ENCODE measurements at regions not wholly inside any gene's neighbourhood (a gene's known extent, or its start where the extent isn't known, plus 50 kb on each side); places are given as distances from the start of the nearest gene placed in this dataset.

DNA sequence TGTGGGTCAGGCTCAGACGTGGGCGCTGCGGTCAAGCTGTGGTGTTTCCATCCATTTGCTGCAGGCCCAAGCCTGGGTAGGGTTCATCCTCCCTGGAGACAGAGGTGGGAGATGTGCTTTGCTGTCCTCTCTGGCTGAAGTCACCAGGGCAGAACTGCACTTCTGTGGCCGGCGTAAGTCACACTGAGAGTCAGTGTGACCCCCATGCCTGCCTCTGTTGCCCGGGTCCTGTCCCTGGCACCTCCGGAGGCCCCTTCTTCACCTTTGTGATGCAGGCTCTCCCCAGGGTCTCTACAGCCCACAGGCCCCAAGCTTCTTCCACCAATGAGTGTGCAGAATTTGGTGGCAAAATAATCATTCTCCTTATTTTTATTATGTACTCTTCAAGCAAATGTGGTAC, 53.8 kb upstream of the DACT2 start:
- TF ChIP-seq, protein P1, sequence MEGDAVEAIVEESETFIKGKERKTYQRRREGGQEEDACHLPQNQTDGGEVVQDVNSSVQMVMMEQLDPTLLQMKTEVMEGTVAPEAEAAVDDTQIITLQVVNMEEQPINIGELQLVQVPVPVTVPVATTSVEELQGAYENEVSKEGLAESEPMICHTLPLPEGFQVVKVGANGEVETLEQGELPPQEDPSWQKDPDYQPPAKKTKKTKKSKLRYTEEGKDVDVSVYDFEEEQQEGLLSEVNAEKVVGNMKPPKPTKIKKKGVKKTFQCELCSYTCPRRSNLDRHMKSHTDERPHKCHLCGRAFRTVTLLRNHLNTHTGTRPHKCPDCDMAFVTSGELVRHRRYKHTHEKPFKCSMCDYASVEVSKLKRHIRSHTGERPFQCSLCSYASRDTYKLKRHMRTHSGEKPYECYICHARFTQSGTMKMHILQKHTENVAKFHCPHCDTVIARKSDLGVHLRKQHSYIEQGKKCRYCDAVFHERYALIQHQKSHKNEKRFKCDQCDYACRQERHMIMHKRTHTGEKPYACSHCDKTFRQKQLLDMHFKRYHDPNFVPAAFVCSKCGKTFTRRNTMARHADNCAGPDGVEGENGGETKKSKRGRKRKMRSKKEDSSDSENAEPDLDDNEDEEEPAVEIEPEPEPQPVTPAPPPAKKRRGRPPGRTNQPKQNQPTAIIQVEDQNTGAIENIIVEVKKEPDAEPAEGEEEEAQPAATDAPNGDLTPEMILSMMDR (IDR thresholded peaks at IDR 0.05; ENCODE audit: low read depth, low read length): no peak
- TF ChIP-seq, protein P2, sequence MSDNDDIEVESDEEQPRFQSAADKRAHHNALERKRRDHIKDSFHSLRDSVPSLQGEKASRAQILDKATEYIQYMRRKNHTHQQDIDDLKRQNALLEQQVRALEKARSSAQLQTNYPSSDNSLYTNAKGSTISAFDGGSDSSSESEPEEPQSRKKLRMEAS (IDR thresholded peaks at IDR 0.05; ENCODE audit: low read depth, low read length): no peak
- TF ChIP-seq POLR2A (IDR thresholded peaks at IDR 0.05; ENCODE audit: extremely low read depth, insufficient read length): no peak

All from NB4 (cell line).